Suprapubic skin (tissue), 4 donors: ENCODE measurements at regions not wholly inside any gene's neighbourhood (a gene's known extent, or its start where the extent isn't known, plus 50 kb on each side); places are given as distances from the start of the nearest gene placed in this dataset.

ENCODE experiments used
- DNase-seq, 2 donors: peaks; one replicate each; pipeline ENCODE4 v3.0.0-alpha.2; 2019; ENCODE audit warnings: low spot score in 2 of 2
- H3K27ac ChIP-seq: fragments of 200-600 bp; sonication (generic); one replicate; pipeline ENCODE4 v1.5.1; 2019
- H3K27me3 ChIP-seq: fragments of 200-600 bp; sonication (generic); one replicate; pipeline ENCODE4 v1.5.1; 2019
- H3K36me3 ChIP-seq: fragments of 200-600 bp; sonication (generic); one replicate; pipeline ENCODE4 v1.5.1; 2019
- H3K4me1 ChIP-seq: fragments of 200-600 bp; sonication (generic); one replicate; pipeline ENCODE4 v1.5.1; 2019
- H3K4me3 ChIP-seq: fragments of 200-600 bp; sonication (generic); one replicate; pipeline ENCODE4 v1.5.1; 2019; ENCODE audit warnings: mild to moderate bottlenecking
- H3K9me3 ChIP-seq: fragments of 200-600 bp; sonication (generic); one replicate; pipeline ENCODE4 v1.5.1; 2019
- CTCF ChIP-seq, 2 donors: fragments of 200-600 bp in 1 of 2; fragments of 450-650 bp in 1 of 2; sonication (generic) in 1 of 2; IDR thresholded peaks; one replicate each; pipeline ENCODE4 v1.5.1; 2016 to 2019; ENCODE audit warnings: antibody characterized with exemption in 2 of 2, mild to moderate bottlenecking in 1 of 2, moderate library complexity in 1 of 2
- EP300 ChIP-seq: sonication (generic); formaldehyde crosslinking; IDR thresholded peaks from one replicate; pipeline ENCODE4 v1.6.1; 2017; ENCODE audit warnings: antibody characterized with exemption
- POLR2A ChIP-seq, 2 donors: fragments of 450-650 bp; IDR thresholded peaks; one replicate each; pipeline ENCODE4 v1.6.1; 2017; ENCODE audit warnings: antibody characterized with exemption in 2 of 2, mild to moderate bottlenecking in 2 of 2, moderate library complexity in 2 of 2
- POLR2AphosphoS5 ChIP-seq, 3 donors: sonication (generic); formaldehyde crosslinking; IDR thresholded peaks; one replicate each; pipeline ENCODE4 v1.6.1; 2017; ENCODE audit warnings: antibody characterized with exemption in 3 of 3
- WGBS: methylation state at CpG from one replicate; pipeline ENCODE4 v1.1.5; 2018; 5-methylcytosine and 5-hydroxymethylcytosine counted together

- no peak for TF ChIP-seq POLR2AphosphoS5 (IDR thresholded peaks at IDR 0.05)
- WGBS = 85% methylated on average over 14 of the region's 14 CpGs
- Histone ChIP-seq H3K4me3 (no peak overlapping the region), H3K9me3 (no peaks in the 10 kb centered on the region), H3K36me3 (no peaks in the 10 kb centered on the region), H3K4me1 (peaks cover 3% of the 10 kb centered on the region), H3K27me3 (no peaks in the 10 kb centered on the region), H3K27ac (no peak overlapping the region)
- no peak for DNase-seq
Observed at GRCh38 chr6:3624250-3625136, 127.0 kb downstream of the PXDC1 start.

GRCh38 chr6:3623451-3624249 lies 127.9 kb downstream of the PXDC1 start:
- no peak for DNase-seq

GRCh38 chr6:3621411-3621810 lies 130.1 kb downstream of the PXDC1 start:
- Histone ChIP-seq H3K36me3 (no peaks in the 10 kb centered on the region), H3K27me3 (no peaks in the 10 kb centered on the region), H3K27ac (no peak overlapping the region), H3K9me3 (no peaks in the 10 kb centered on the region), H3K4me3 (no peak overlapping the region), H3K4me1 (no peaks in the 10 kb centered on the region)
- WGBS = 96% methylated on average over 5 of the region's 5 CpGs
- TF ChIP-seq POLR2AphosphoS5 (IDR thresholded peaks at IDR 0.05) (no peak), EP300 (no peak), POLR2A (IDR thresholded peaks at IDR 0.05) (no peak), CTCF (IDR thresholded peaks at IDR 0.05) (no peak)
- no peak for DNase-seq

More at GRCh38 chr6:3623451-3624249, 127.9 kb downstream of the PXDC1 start:
- H3K9me3 ChIP-seq = no peaks in the 10 kb centered on the region
- no peaks in the 10 kb centered on the region for H3K36me3 ChIP-seq
- H3K27me3 ChIP-seq = no peaks in the 10 kb centered on the region
- peaks cover 3% of the 10 kb centered on the region for H3K4me1 ChIP-seq
- TF ChIP-seq EP300 (no peak), POLR2A (IDR thresholded peaks at IDR 0.05) (no peak), POLR2AphosphoS5 (IDR thresholded peaks at IDR 0.05) (no peak), CTCF (IDR thresholded peaks at IDR 0.05) (no peak)
- H3K4me3 ChIP-seq = no peak overlapping the region
- no peak overlapping the region for H3K27ac ChIP-seq
- WGBS = 85% methylated on average over 28 of the region's 28 CpGs

- 91% methylated on average over 3 of the region's 3 CpGs for WGBS
- no peaks in the 10 kb centered on the region for H3K27me3 ChIP-seq
- H3K4me3 ChIP-seq = no peak overlapping the region
- no peak overlapping the region for H3K27ac ChIP-seq
- H3K9me3 ChIP-seq = no peaks in the 10 kb centered on the region
- DNase-seq = no peak
- TF ChIP-seq CTCF (IDR thresholded peaks at IDR 0.05) (no peak), EP300 (no peak), POLR2A (IDR thresholded peaks at IDR 0.05) (no peak), POLR2AphosphoS5 (IDR thresholded peaks at IDR 0.05) (no peak)
- no peaks in the 10 kb centered on the region for H3K4me1 ChIP-seq
- no peaks in the 10 kb centered on the region for H3K36me3 ChIP-seq
Observed at GRCh38 chr6:3620937-3621336, 130.6 kb downstream of the PXDC1 start.

GRCh38 chr6:3620389-3620788 lies 131.1 kb downstream of the PXDC1 start:
- no peak for DNase-seq
- WGBS = 98% methylated on average over 8 of the region's 8 CpGs
- H3K9me3 ChIP-seq = no peaks in the 10 kb centered on the region
- TF ChIP-seq POLR2A (IDR thresholded peaks at IDR 0.05) = no peak
- TF ChIP-seq EP300 = no peak
- no peak for TF ChIP-seq CTCF (IDR thresholded peaks at IDR 0.05)
- no peak for TF ChIP-seq POLR2AphosphoS5 (IDR thresholded peaks at IDR 0.05)
- H3K36me3 ChIP-seq = no peaks in the 10 kb centered on the region
- no peaks in the 10 kb centered on the region for H3K27me3 ChIP-seq
- H3K27ac ChIP-seq = no peak overlapping the region
- no peaks in the 10 kb centered on the region for H3K4me1 ChIP-seq
- H3K4me3 ChIP-seq = no peak overlapping the region
